ENCODE measurements at regions not wholly inside any gene's neighbourhood (a gene's known extent, or its start where the extent isn't known, plus 50 kb on each side); places are given as distances from the start of the nearest gene placed in this dataset.

GRCh38 chr3:137947117-137947516 is 62.8 kb upstream of the CLDN18 start:
- no peak for TF ChIP-seq CTCF (IDR thresholded peaks at IDR 0.05; ENCODE audit: control extremely low read depth in 1 of 3, insufficient read depth in 1 of 3, low read depth in 1 of 3, low read length in 3 of 3)
- TF ChIP-seq CHD7 (IDR thresholded peaks at IDR 0.05; ENCODE audit: insufficient replicate concordance, low read length) = no peak
- TF ChIP-seq RAD21 (IDR thresholded peaks at IDR 0.05 in 1 of 2, conservative IDR thresholded peaks at IDR 0.05 in 1 of 2; ENCODE audit: low read depth in 2 of 2, low read length in 2 of 2) = no peak

Measured in H1 (cell line).